Gastroesophageal sphincter (tissue), 3 donors: ENCODE measurements at regions not wholly inside any gene's neighbourhood (a gene's known extent, or its start where the extent isn't known, plus 50 kb on each side); places are given as distances from the start of the nearest gene placed in this dataset.
"Not testable (repeated sequence)": the region's sequence is repeated elsewhere in the genome, so short reads cannot be mapped to it uniquely, and the experiment has no call there.

Source experiments
- POLR2A ChIP-seq, 2 donors: fragments of 450-650 bp; IDR thresholded peaks; one replicate each; pipeline ENCODE4 v1.6.1; 2017; ENCODE audit warnings: antibody characterized with exemption in 2 of 2, mild to moderate bottlenecking in 2 of 2, moderate library complexity in 1 of 2
- TF ChIP-seq, protein P1 (sequence below), 4 experiments: fragments of 200-600 bp in 2 of 4; fragments of 450-650 bp in 2 of 4; sonication (generic) in 1 of 4; IDR thresholded peaks; one replicate each; pipeline ENCODE4 v1.5.1; 2017 to 2019; ENCODE audit warnings: antibody characterized with exemption in 4 of 4, mild to moderate bottlenecking in 2 of 4, moderate library complexity in 2 of 4

DNA sequence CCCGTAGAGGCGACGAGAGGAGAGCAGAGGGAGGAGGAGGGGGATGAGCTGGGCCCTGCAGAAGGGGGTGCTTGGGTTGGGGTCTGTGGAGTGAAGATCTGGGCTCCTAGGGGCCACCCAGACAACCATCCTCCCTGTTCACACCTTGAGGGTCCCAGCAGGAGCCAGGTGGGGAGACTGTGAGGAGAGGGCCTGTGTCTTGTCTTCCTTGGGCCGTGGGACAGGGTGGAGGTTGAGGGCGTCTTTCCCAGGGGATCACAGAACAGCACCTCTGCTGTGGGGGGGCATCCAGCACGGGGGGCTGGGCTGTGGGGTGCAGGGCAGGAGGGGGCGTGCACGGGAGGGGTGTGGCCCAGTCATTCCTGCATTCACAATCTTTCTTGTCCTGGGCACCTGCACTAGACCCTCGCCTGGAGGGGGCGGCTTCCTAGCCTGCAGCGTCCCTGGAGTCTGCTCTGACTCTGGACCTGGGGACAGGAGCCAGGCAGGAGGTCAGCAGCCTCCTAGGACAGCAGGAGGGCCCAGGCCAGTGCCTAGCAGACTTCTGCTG lies 393.8 kb downstream of the TMEM121 start:
- TF ChIP-seq, protein P1, sequence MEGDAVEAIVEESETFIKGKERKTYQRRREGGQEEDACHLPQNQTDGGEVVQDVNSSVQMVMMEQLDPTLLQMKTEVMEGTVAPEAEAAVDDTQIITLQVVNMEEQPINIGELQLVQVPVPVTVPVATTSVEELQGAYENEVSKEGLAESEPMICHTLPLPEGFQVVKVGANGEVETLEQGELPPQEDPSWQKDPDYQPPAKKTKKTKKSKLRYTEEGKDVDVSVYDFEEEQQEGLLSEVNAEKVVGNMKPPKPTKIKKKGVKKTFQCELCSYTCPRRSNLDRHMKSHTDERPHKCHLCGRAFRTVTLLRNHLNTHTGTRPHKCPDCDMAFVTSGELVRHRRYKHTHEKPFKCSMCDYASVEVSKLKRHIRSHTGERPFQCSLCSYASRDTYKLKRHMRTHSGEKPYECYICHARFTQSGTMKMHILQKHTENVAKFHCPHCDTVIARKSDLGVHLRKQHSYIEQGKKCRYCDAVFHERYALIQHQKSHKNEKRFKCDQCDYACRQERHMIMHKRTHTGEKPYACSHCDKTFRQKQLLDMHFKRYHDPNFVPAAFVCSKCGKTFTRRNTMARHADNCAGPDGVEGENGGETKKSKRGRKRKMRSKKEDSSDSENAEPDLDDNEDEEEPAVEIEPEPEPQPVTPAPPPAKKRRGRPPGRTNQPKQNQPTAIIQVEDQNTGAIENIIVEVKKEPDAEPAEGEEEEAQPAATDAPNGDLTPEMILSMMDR (IDR thresholded peaks at IDR 0.05) = not testable (repeated sequence)
- not testable (repeated sequence) for TF ChIP-seq POLR2A (IDR thresholded peaks at IDR 0.05)
